Neuron (in vitro differentiated cells): ENCODE measurements at regions not wholly inside any gene's neighbourhood (a gene's known extent, or its start where the extent isn't known, plus 50 kb on each side); places are given as distances from the start of the nearest gene placed in this dataset.
"Not testable (repeated sequence)": the region's sequence is repeated elsewhere in the genome, so short reads cannot be mapped to it uniquely, and the experiment has no call there.

Source experiments
- H2AFZ ChIP-seq: one replicate; pipeline ENCODE4 v1.6.1; 2013; ENCODE audit warnings: low read depth, mild to moderate bottlenecking, inconsistent platforms, low read length, moderate library complexity
- H3K27me3 ChIP-seq: one replicate; pipeline ENCODE4 v1.6.1; 2013; ENCODE audit warnings: low read length; ENCODE audit not compliant: insufficient read depth
- H3K36me3 ChIP-seq: one replicate; pipeline ENCODE4 v1.6.1; 2013; ENCODE audit warnings: low read length; ENCODE audit not compliant: insufficient read depth
- H3K4me1 ChIP-seq: one replicate; pipeline ENCODE4 v1.6.1; 2013; ENCODE audit warnings: low read length; ENCODE audit not compliant: insufficient read depth
- H3K4me3 ChIP-seq: 2 replicates; pipeline ENCODE4 v1.5.1; 2013; ENCODE audit warnings: mild to moderate bottlenecking, low read length, moderate library complexity
- H3K9me3 ChIP-seq: one replicate; pipeline ENCODE4 v1.6.1; 2013; ENCODE audit warnings: low read length

GRCh38 chr3:13145131-13145825 lies 72.0 kb upstream of the IQSEC1 start:
- Histone ChIP-seq H2AFZ (no peak overlapping the region), H3K9me3 (no peaks in the 10 kb centered on the region), H3K4me1 (no peaks in the 10 kb centered on the region), H3K36me3 (no peaks in the 10 kb centered on the region), H3K27me3 (no peaks in the 10 kb centered on the region), H3K4me3 (no peak overlapping the region)

GRCh38 chr3:13144163-13145023 lies 71.2 kb upstream of the IQSEC1 start:
- Histone ChIP-seq H3K27me3 (no peaks in the 10 kb centered on the region), H3K4me1 (no peaks in the 10 kb centered on the region), H3K9me3 (no peaks in the 10 kb centered on the region), H2AFZ (no peak overlapping the region), H3K36me3 (no peaks in the 10 kb centered on the region), H3K4me3 (no peak overlapping the region)

DNA sequence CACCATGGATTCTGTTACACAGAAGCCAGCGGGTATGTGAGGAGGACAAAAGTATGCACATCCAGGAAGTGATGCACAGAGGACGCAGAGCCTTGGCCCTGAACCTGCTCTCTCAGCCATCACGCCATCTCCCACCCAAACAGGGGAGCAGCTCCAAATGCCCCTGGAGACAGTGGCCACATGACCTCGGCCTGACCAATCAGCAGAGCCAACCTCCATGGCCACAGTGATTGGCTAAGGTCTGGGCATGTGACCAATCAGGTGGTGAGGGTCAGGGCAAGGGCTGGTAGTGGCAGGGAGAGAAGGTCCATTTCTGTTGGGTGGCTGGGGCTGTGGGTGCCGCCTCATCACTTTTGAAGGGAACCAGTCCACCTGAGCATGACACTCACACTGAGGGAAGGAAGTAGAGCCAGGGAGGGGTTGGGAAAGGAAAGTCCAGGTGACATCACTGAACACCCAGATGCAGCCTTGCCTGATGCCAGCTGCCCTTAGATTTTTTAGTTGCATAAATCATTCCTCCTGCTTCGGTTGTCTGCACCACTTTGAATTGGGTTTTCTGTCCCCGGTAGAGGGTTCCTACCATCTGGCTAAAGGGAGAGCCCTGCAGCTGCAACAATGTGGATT lies 70.3 kb upstream of the IQSEC1 start:
- Histone ChIP-seq H3K9me3 (no peaks in the 10 kb centered on the region), H2AFZ (no peak overlapping the region), H3K4me3 (no peak overlapping the region), H3K4me1 (no peaks in the 10 kb centered on the region), H3K36me3 (no peaks in the 10 kb centered on the region), H3K27me3 (no peaks in the 10 kb centered on the region)

GRCh38 chr3:13142552-13143380 lies 69.5 kb upstream of the IQSEC1 start:
- Histone ChIP-seq H3K27me3 (no peaks in the 10 kb centered on the region), H3K9me3 (no peaks in the 10 kb centered on the region), H3K4me3 (no peak overlapping the region), H3K4me1 (no peaks in the 10 kb centered on the region), H3K36me3 (no peaks in the 10 kb centered on the region), H2AFZ (no peak overlapping the region)

- Histone ChIP-seq H3K9me3 (no peaks in the 10 kb centered on the region), H3K4me1 (no peaks in the 10 kb centered on the region), H3K27me3 (no peaks in the 10 kb centered on the region), H3K4me3 (no peak overlapping the region), H2AFZ (no peak overlapping the region), H3K36me3 (no peaks in the 10 kb centered on the region)
Observed at GRCh38 chr3:13141991-13142412, 68.8 kb upstream of the IQSEC1 start.

DNA sequence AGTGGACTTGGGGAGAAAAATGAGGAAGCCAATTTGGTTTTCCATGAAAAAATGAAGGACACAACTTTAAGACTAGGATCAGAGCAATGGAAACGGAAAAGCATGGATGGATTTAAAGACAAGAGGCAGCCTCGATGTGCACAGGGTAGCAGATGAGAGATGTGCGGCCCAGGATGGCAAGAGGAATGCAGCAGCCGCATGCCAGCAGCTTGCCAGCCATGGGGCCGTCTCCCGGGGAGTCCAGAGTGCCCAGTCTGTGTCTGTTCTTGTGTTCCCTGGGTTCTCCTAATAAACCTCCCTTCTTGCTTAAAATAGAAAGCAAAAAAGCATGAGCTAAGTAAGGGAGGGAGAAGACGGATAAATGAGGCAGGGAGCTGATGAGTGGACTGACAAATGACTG lies 68.0 kb upstream of the IQSEC1 start:
- no peaks in the 10 kb centered on the region for H3K4me1 ChIP-seq
- no peaks in the 10 kb centered on the region for H3K27me3 ChIP-seq
- no peak overlapping the region for H3K4me3 ChIP-seq
- H3K36me3 ChIP-seq: no peaks in the 10 kb centered on the region
- no peaks in the 10 kb centered on the region for H3K9me3 ChIP-seq
- no peak overlapping the region for H2AFZ ChIP-seq

DNA sequence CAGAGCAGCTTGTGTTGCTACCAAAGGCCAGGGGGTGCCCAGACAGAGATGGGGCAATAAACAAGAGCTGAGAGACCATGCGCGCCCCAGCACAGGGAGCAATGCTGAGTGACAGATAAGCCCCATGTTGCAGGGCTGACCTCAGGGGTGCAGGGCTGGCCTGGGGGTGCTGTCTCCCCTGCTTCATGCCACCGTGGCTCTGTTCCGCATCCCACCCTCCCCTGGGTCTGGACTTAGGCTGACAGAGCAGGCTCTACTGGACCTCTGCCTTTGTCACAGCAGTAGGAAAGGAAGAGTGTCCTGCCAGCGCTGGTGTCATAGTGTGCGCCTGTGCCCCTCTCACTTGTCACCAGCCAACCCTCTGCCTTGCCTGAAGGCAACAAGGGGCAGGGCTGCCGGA lies 67.4 kb upstream of the IQSEC1 start:
- no peak overlapping the region for H3K4me3 ChIP-seq
- no peak overlapping the region for H2AFZ ChIP-seq
- H3K4me1 ChIP-seq: peaks cover 2% of the 10 kb centered on the region

GRCh38 chr3:13139471-13140065 lies 66.3 kb upstream of the IQSEC1 start:
- Histone ChIP-seq H2AFZ (no peak overlapping the region), H3K4me3 (no peak overlapping the region), H3K9me3 (no peaks in the 10 kb centered on the region), H3K36me3 (no peaks in the 10 kb centered on the region), H3K27me3 (no peaks in the 10 kb centered on the region), H3K4me1 (peaks cover 2% of the 10 kb centered on the region)

More for the DNA sequence above, 67.4 kb upstream of the IQSEC1 start:
- Histone ChIP-seq H3K36me3 (no peaks in the 10 kb centered on the region), H3K9me3 (no peaks in the 10 kb centered on the region), H3K27me3 (no peaks in the 10 kb centered on the region)

GRCh38 chr3:13138833-13139145 lies 65.6 kb upstream of the IQSEC1 start:
- H2AFZ ChIP-seq: no peak overlapping the region
- no peaks in the 10 kb centered on the region for H3K9me3 ChIP-seq
- peaks cover 2% of the 10 kb centered on the region for H3K4me1 ChIP-seq

GRCh38 chr3:13137941-13138832 lies 65.0 kb upstream of the IQSEC1 start:
- Histone ChIP-seq H2AFZ (no peak overlapping the region), H3K27me3 (no peaks in the 10 kb centered on the region), H3K36me3 (no peaks in the 10 kb centered on the region), H3K4me3 (no peak overlapping the region), H3K9me3 (no peaks in the 10 kb centered on the region), H3K4me1 (peaks cover 2% of the 10 kb centered on the region)

More at GRCh38 chr3:13138833-13139145, 65.6 kb upstream of the IQSEC1 start:
- Histone ChIP-seq H3K4me3 (no peak overlapping the region), H3K36me3 (no peaks in the 10 kb centered on the region), H3K27me3 (no peaks in the 10 kb centered on the region)

DNA sequence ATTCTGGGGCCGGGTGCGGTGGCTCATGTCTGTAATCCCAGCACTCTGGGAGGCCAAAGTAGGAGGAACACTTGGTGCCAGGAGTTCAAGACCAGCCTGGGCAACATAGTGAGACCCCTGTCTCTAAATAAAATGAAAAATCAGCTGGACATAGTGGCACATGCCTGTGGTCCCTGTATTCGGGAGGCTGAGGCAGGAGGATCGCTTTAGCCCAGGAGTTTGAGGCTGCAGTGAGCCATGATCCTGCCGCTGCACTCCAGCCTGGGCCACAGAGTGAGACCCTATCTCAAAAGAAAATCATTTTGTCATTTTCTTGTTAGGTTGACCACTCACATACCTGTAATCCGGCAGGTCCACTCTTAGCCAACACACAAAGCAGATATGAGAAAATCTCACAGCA lies 63.6 kb upstream of the IQSEC1 start:
- H3K9me3 ChIP-seq, H3K27me3 ChIP-seq: not testable (repeated sequence)

GRCh38 chr3:13136426-13136825 lies 63.2 kb upstream of the IQSEC1 start:
- no peaks in the 10 kb centered on the region for H3K9me3 ChIP-seq
- no peaks in the 10 kb centered on the region for H3K27me3 ChIP-seq
- H2AFZ ChIP-seq: no peak overlapping the region
- H3K4me1 ChIP-seq: peaks cover 2% of the 10 kb centered on the region
- H3K4me3 ChIP-seq: no peak overlapping the region
- no peaks in the 10 kb centered on the region for H3K36me3 ChIP-seq

More for the DNA sequence above, 63.6 kb upstream of the IQSEC1 start:
- H3K36me3 ChIP-seq, H2AFZ ChIP-seq, H3K4me3 ChIP-seq, H3K4me1 ChIP-seq: not testable (repeated sequence)
